Astrocyte (in vitro differentiated cells and primary cell): ENCODE measurements at regions not wholly inside any gene's neighbourhood (a gene's known extent, or its start where the extent isn't known, plus 50 kb on each side); places are given as distances from the start of the nearest gene placed in this dataset.

Source experiments
- DNase-seq: peaks from one replicate; pipeline ENCODE4 v3.0.0-alpha.2; 2010; ENCODE audit warnings: low read depth
- FAIRE-seq: peaks from 2 replicates; lab custom pipeline; 2011; peaks lifted over from hg19 to GRCh38; lab: Jason Lieb, UNC
- H2AFZ ChIP-seq: 2 replicates; pipeline ENCODE4 v1.6.0; 2012; ENCODE audit warnings: low read depth, low read length, inconsistent platforms
- H3K27ac ChIP-seq: 2 replicates; pipeline ENCODE4 v1.5.1; 2011; ENCODE audit warnings: low read depth, low read length, inconsistent platforms
- H3K27me3 ChIP-seq: 2 replicates; pipeline ENCODE4 v1.6.0; 2011; ENCODE audit warnings: low read length, inconsistent platforms; ENCODE audit not compliant: insufficient read depth
- H3K36me3 ChIP-seq: 2 replicates; pipeline ENCODE4 v1.5.1; 2011; ENCODE audit warnings: low read length, inconsistent platforms; ENCODE audit not compliant: insufficient read depth
- H3K4me1 ChIP-seq: 2 replicates; pipeline ENCODE4 v1.5.1; 2011; ENCODE audit warnings: low read length, inconsistent platforms; ENCODE audit not compliant: insufficient read depth
- H3K4me2 ChIP-seq: 2 replicates; pipeline ENCODE4 v1.6.0; 2012; ENCODE audit warnings: low read length, inconsistent platforms
- H3K4me3 ChIP-seq: 2 replicates; pipeline ENCODE4 v1.5.1; 2011; ENCODE audit warnings: low read depth, mild to moderate bottlenecking, low read length, inconsistent platforms; ENCODE audit not compliant: insufficient read depth
- H3K79me2 ChIP-seq: 2 replicates; pipeline ENCODE4 v1.6.0; 2012; ENCODE audit warnings: mild to moderate bottlenecking, low read length, inconsistent platforms; ENCODE audit not compliant: insufficient read depth
- H3K9ac ChIP-seq: 2 replicates; pipeline ENCODE4 v1.6.0; 2012; ENCODE audit warnings: mild to moderate bottlenecking, low read length, inconsistent platforms
- H3K9me3 ChIP-seq: 2 replicates; pipeline ENCODE4 v1.5.1; 2012; ENCODE audit warnings: low read depth, mild to moderate bottlenecking, low read length, inconsistent platforms; ENCODE audit not compliant: insufficient read depth
- H4K20me1 ChIP-seq: 2 replicates; pipeline ENCODE4 v1.6.0; 2012; ENCODE audit warnings: low read length, inconsistent platforms; ENCODE audit not compliant: insufficient read depth
- H3K27ac Mint-ChIP-seq: one replicate; pipeline ENCODE4 v1.8.0; 2021; ENCODE audit warnings: mild to moderate bottlenecking, mixed read lengths; ENCODE audit not compliant: unreplicated experiment
- H3K27me3 Mint-ChIP-seq: one replicate; pipeline ENCODE4 v1.8.0; 2021; ENCODE audit warnings: low read depth, mixed read lengths; ENCODE audit not compliant: unreplicated experiment
- H3K36me3 Mint-ChIP-seq: one replicate; pipeline ENCODE4 v1.8.0; 2021; ENCODE audit warnings: low read depth, mixed read lengths; ENCODE audit not compliant: unreplicated experiment
- H3K4me1 Mint-ChIP-seq: one replicate; pipeline ENCODE4 v1.8.0; 2021; ENCODE audit warnings: low read depth, mixed read lengths; ENCODE audit not compliant: unreplicated experiment
- H3K4me3 Mint-ChIP-seq: one replicate; pipeline ENCODE4 v1.8.0; 2021; ENCODE audit warnings: mild to moderate bottlenecking, moderate library complexity, mixed read lengths; ENCODE audit not compliant: unreplicated experiment
- H3K9me3 Mint-ChIP-seq: one replicate; pipeline ENCODE4 v1.8.0; 2021; ENCODE audit warnings: mild to moderate bottlenecking, mixed read lengths; ENCODE audit not compliant: unreplicated experiment
- EZH2 ChIP-seq: IDR thresholded peaks from 2 replicates; pipeline ENCODE4 v1.6.1; 2012; ENCODE audit warnings: mild to moderate bottlenecking, low read length, inconsistent platforms; ENCODE audit not compliant: insufficient read depth
- TF ChIP-seq, protein P1 (sequence below): IDR thresholded peaks from 2 replicates; pipeline ENCODE4 v1.5.1; 2011; ENCODE audit warnings: low read depth, mild to moderate bottlenecking, inconsistent platforms, low read length, moderate library complexity; ENCODE audit not compliant: insufficient read depth

DNA sequence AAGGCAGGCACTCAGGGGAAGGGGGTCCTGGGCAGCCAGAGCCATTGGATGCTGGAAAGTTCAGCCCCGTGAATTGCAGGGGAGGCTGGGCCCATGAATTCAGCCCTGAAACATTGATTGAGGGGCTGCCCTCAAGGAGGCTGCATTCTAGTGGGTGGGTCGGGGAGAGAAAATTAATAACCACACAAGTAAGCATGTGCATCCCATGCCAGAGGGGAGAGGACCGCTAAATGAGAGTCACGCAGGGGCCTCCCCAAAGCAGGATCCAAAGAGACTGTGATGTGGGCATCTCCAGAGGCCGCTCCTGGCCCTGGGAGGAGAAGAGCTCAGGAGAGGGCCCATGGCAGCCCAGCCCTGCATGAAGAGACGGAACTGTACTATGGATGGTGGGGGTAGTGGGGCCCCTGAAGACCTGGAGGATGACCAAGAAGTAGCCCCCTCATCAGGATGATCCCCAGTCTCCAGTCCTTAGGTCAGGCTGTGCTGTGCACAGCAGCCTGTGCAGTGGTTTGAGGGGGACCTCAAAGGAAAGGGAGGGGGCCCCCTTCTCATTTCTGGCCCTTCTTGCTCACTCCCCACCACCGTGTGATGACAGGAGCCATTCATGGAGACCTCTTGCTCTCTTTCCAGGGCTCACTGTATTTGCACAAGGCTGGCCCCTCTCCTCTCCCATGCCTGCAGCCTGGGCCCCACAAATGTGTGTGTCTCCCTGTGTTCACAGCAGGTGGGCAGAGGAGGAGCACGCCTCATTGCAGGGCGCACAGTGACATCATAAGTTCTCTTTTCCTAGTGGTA lies 233.6 kb upstream of the IRX1 start:
- H3K36me3 ChIP-seq = no peaks in the 10 kb centered on the region
- H3K4me1 ChIP-seq = no peaks in the 10 kb centered on the region
- H3K27me3 ChIP-seq = no peaks in the 10 kb centered on the region
- no peak overlapping the region for H3K27ac ChIP-seq
- H3K79me2 ChIP-seq = no peaks in the 10 kb centered on the region
- Mint-ChIP-seq H3K4me1 (no peaks in the 10 kb centered on the region), H3K27me3 (peaks cover 26% of the 10 kb centered on the region), H3K9me3 (peaks cover 5% of the 10 kb centered on the region), H3K27ac (no peak overlapping the region), H3K4me3 (no peak overlapping the region), H3K36me3 (peaks cover 2% of the 10 kb centered on the region)
- no peaks in the 10 kb centered on the region for H3K9me3 ChIP-seq
- no peak overlapping the region for H3K4me3 ChIP-seq
- H4K20me1 ChIP-seq = no peaks in the 10 kb centered on the region
- no peak overlapping the region for H2AFZ ChIP-seq
- DNase-seq (no peak), FAIRE-seq (no peak)
- no peak overlapping the region for H3K9ac ChIP-seq
- no peak overlapping the region for H3K4me2 ChIP-seq
- no peak for TF ChIP-seq EZH2
- TF ChIP-seq, protein P1, sequence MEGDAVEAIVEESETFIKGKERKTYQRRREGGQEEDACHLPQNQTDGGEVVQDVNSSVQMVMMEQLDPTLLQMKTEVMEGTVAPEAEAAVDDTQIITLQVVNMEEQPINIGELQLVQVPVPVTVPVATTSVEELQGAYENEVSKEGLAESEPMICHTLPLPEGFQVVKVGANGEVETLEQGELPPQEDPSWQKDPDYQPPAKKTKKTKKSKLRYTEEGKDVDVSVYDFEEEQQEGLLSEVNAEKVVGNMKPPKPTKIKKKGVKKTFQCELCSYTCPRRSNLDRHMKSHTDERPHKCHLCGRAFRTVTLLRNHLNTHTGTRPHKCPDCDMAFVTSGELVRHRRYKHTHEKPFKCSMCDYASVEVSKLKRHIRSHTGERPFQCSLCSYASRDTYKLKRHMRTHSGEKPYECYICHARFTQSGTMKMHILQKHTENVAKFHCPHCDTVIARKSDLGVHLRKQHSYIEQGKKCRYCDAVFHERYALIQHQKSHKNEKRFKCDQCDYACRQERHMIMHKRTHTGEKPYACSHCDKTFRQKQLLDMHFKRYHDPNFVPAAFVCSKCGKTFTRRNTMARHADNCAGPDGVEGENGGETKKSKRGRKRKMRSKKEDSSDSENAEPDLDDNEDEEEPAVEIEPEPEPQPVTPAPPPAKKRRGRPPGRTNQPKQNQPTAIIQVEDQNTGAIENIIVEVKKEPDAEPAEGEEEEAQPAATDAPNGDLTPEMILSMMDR = no peak

DNA sequence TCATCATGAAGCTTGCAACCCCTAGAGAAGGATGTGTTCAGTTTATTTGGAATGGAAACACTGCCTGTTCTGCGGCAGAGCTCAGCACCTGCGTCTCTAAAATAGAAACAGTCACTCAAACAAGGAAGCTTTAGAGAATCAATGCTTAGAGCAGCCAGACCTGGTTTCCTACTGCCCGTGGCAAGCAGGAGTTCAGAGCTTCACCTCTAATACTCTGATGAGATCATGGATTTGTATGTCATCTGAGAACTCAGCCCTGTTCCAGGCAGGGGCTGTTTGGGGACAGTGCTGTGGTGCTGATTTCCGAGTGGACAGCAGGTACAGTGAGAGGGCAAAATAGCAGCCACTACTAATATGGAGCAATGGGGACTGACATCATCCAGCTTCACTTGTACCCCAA lies 236.0 kb upstream of the IRX1 start:
- no peaks in the 10 kb centered on the region for H3K27me3 ChIP-seq
- no peak overlapping the region for H3K9ac ChIP-seq
- no peak overlapping the region for H3K4me3 ChIP-seq
- Mint-ChIP-seq H3K4me1 (no peaks in the 10 kb centered on the region), H3K36me3 (peaks cover 2% of the 10 kb centered on the region), H3K4me3 (no peak overlapping the region), H3K27ac (no peak overlapping the region), H3K9me3 (peaks cover 5% of the 10 kb centered on the region), H3K27me3 (peaks cover 34% of the 10 kb centered on the region)
- no peaks in the 10 kb centered on the region for H3K36me3 ChIP-seq
- DNase-seq (no peak), FAIRE-seq (no peak)
- no peaks in the 10 kb centered on the region for H3K4me1 ChIP-seq
- H3K4me2 ChIP-seq = no peak overlapping the region
- H3K79me2 ChIP-seq = no peaks in the 10 kb centered on the region
- no peaks in the 10 kb centered on the region for H3K9me3 ChIP-seq
- no peak overlapping the region for H3K27ac ChIP-seq
- H4K20me1 ChIP-seq = no peaks in the 10 kb centered on the region
- TF ChIP-seq EZH2 = no peak
- TF ChIP-seq, protein P1 = no peak
- no peak overlapping the region for H2AFZ ChIP-seq

DNA sequence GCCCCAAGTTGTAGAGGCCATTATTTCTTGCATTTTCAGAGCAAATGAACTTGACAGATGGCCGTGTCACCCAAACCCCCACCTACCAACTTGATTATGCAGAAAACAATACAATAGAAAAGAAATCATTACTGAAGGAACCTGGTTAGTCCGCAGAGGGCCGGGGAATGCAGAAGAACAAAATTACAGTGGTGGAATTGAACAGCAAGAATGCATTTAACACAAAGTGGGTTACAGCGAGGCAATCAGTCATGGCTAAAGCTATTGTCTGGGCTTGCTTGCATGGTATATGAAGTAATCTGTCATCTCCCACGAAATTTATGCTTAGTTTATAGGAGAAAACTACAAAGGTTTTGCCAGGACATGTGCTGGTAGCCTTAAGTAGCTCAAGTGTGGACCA lies 238.3 kb upstream of the IRX1 start:
- peaks cover 5% of the 10 kb centered on the region for H3K9me3 Mint-ChIP-seq
- no peak for TF ChIP-seq EZH2
- TF ChIP-seq, protein P1 = no peak
- no peak for FAIRE-seq

More for the DNA sequence above, 238.3 kb upstream of the IRX1 start:
- H3K79me2 ChIP-seq = no peaks in the 10 kb centered on the region
- H3K4me1 Mint-ChIP-seq = no peaks in the 10 kb centered on the region
- peaks cover 26% of the 10 kb centered on the region for H3K27me3 Mint-ChIP-seq
- no peaks in the 10 kb centered on the region for H3K36me3 ChIP-seq
- no peak overlapping the region for H3K9ac ChIP-seq
- H3K4me3 Mint-ChIP-seq = no peak overlapping the region
- no peak for DNase-seq
- H4K20me1 ChIP-seq = no peaks in the 10 kb centered on the region
- H3K4me2 ChIP-seq = no peak overlapping the region
- no peak overlapping the region for H2AFZ ChIP-seq
- H3K9me3 ChIP-seq = no peaks in the 10 kb centered on the region
- H3K4me3 ChIP-seq = no peak overlapping the region
- no peak overlapping the region for H3K27ac Mint-ChIP-seq
- no peak overlapping the region for H3K27ac ChIP-seq
- H3K27me3 ChIP-seq = no peaks in the 10 kb centered on the region
- peaks cover 2% of the 10 kb centered on the region for H3K36me3 Mint-ChIP-seq
- no peaks in the 10 kb centered on the region for H3K4me1 ChIP-seq
